GM12878 (cell line): ENCODE measurements at regions not wholly inside any gene's neighbourhood (a gene's known extent, or its start where the extent isn't known, plus 50 kb on each side); places are given as distances from the start of the nearest gene placed in this dataset.

Source experiments
- ATAC-seq: fragments of 200-7000 bp; cut with Tn5 transposase; 3 replicates; pipeline ENCODE4 v1.9.1; 2020; ENCODE audit warnings: mild to moderate bottlenecking, moderate library complexity
- BruUV-seq: library from RNA; stranded (reverse); fragments of 400-500 nt; replicated peaks from 2 replicates; lab custom pipeline; 2021; lab: Mats Ljungman, UMichigan
- CTCF ChIA-PET: fragments of 300-600 bp; sonication (Branson Sonifier 250); formaldehyde crosslinking; extraction: SDS; loops from one replicate; lab custom pipeline; 2021; ENCODE audit warnings: inconsistent platforms; lab: Yijun Ruan, JAX
- POLR2A ChIA-PET: fragments of 350-600 bp; formaldehyde crosslinking; extraction: SDS; loops from one replicate; lab custom pipeline; 2021; ENCODE audit warnings: inconsistent platforms; lab: Charles Lee
- RAD21 ChIA-PET: fragments of 300-600 bp; sonication (Branson Sonifier 250); formaldehyde crosslinking; loops from one replicate; lab custom pipeline; 2023; ENCODE audit warnings: antibody characterized with exemption; ENCODE audit not compliant: unreplicated experiment; lab: Charles Lee
- SMC1A ChIA-PET: fragments of 300-600 bp; sonication (Branson Sonifier 250); formaldehyde crosslinking; loops from one replicate; lab custom pipeline; 2023; ENCODE audit not compliant: unreplicated experiment, uncharacterized antibody; lab: Charles Lee
- DNase-seq: peaks from one replicate; pipeline ENCODE4 v3.0.0-alpha.2; 2011; ENCODE audit warnings: low read depth, low spot score
- FAIRE-seq: peaks from 3 replicates; lab custom pipeline; 2011; peaks lifted over from hg19 to GRCh38; lab: Jason Lieb, UNC
- H2AFZ ChIP-seq: 2 replicates; pipeline ENCODE4 v1.6.0; 2011; ENCODE audit warnings: low read depth, low read length, control low read depth; ENCODE audit not compliant: control insufficient read depth
- H3K27ac ChIP-seq: 2 replicates; pipeline ENCODE4 v1.5.1; 2011; ENCODE audit warnings: control low read depth; ENCODE audit not compliant: control insufficient read depth, insufficient read depth
- H3K27me3 ChIP-seq, 2 experiments: replicated peaks in 1 of 2; 2 replicates each; pipeline versions ENCODE4 v1.6.0 to v1.6.1; 2011; ENCODE audit warnings: low read length in 1 of 2; ENCODE audit not compliant: control insufficient read depth in 2 of 2, insufficient read depth in 2 of 2
- H3K36me3 ChIP-seq, 2 experiments: 2 replicates each; pipeline ENCODE4 v1.5.1; 2011; ENCODE audit warnings: low read length in 1 of 2; ENCODE audit not compliant: control insufficient read depth in 2 of 2, insufficient read depth in 2 of 2
- H3K4me1 ChIP-seq: 2 replicates; pipeline ENCODE4 v1.6.1; 2011; ENCODE audit warnings: mild to moderate bottlenecking, low read length, moderate library complexity, mixed read lengths; ENCODE audit not compliant: control insufficient read depth, insufficient read depth
- H3K4me2 ChIP-seq: 2 replicates; pipeline ENCODE4 v1.6.0; 2011; ENCODE audit warnings: control low read depth; ENCODE audit not compliant: control insufficient read depth, insufficient read depth
- H3K4me3 ChIP-seq: fragments of 200-600 bp; sonication (generic); 2 replicates; pipeline ENCODE4 v1.5.1; 2016
- H3K79me2 ChIP-seq: 2 replicates; pipeline ENCODE4 v1.6.0; 2011; ENCODE audit warnings: low read length; ENCODE audit not compliant: control insufficient read depth, insufficient read depth
- H3K9ac ChIP-seq: 2 replicates; pipeline ENCODE4 v1.8.0; 2011; ENCODE audit warnings: low read length, control low read depth, mixed read lengths; ENCODE audit not compliant: control insufficient read depth, insufficient read depth
- H3K9me3 ChIP-seq: replicated peaks from 3 replicates; pipeline ENCODE4 v1.5.1; 2011; ENCODE audit warnings: mild to moderate bottlenecking, low read length; ENCODE audit not compliant: control insufficient read depth, insufficient read depth
- H4K20me1 ChIP-seq: 2 replicates; pipeline ENCODE4 v1.6.0; 2011; ENCODE audit not compliant: control insufficient read depth, insufficient read depth
- ATF3 ChIP-seq: IDR thresholded peaks from 2 replicates; pipeline ENCODE4 v1.6.1; 2011; ENCODE audit warnings: low read depth, mild to moderate bottlenecking, low read length, moderate library complexity, borderline replicate concordance; ENCODE audit errors: extremely low read depth
- BRCA1 ChIP-seq: IDR thresholded peaks from 2 replicates; pipeline ENCODE4 v1.6.1; 2011; ENCODE audit warnings: low read depth, low read length, improper control_type of control experiment
- CEBPZ ChIP-seq: fragments of 150-350 bp; IDR thresholded peaks from 2 replicates; pipeline ENCODE4 v1.6.1; 2016; ENCODE audit warnings: low read depth, low read length
- CHD1 ChIP-seq: IDR thresholded peaks from 2 replicates; pipeline ENCODE4 v1.6.1; 2012; ENCODE audit warnings: low read depth, low read length, improper control_type of control experiment
- FOS ChIP-seq: IDR thresholded peaks from 3 replicates; pipeline ENCODE4 v1.6.1; 2011; ENCODE audit warnings: borderline replicate concordance; ENCODE audit not compliant: insufficient read length; ENCODE audit errors: extremely low read depth
- GATAD2B ChIP-seq: fragments of 450-650 bp; conservative IDR thresholded peaks from 2 replicates; pipeline ENCODE4 v1.6.1; 2017; ENCODE audit warnings: low read depth, mild to moderate bottlenecking, moderate library complexity
- MAX ChIP-seq: IDR thresholded peaks from 2 replicates; pipeline ENCODE4 v1.6.1; 2012; ENCODE audit warnings: low read depth, low read length, improper control_type of control experiment
- NKRF ChIP-seq: fragments of 450-650 bp; conservative IDR thresholded peaks from 2 replicates; pipeline ENCODE4 v1.6.1; 2017; ENCODE audit warnings: mild to moderate bottlenecking, moderate library complexity
- NRF1 ChIP-seq: conservative IDR thresholded peaks from 2 replicates; pipeline ENCODE4 v1.6.1; 2011; ENCODE audit warnings: mild to moderate bottlenecking, low read depth, low read length, improper control_type of control experiment
- PML ChIP-seq: IDR thresholded peaks from 2 replicates; pipeline ENCODE4 v1.6.1; 2012; ENCODE audit warnings: low read length, inconsistent platforms
- RELA ChIP-seq: fragments of 450-650 bp; IDR thresholded peaks from 2 replicates; pipeline ENCODE4 v1.8.0; 2014; ENCODE audit warnings: borderline replicate concordance; ENCODE audit not compliant: partially characterized antibody
- SMAD5 ChIP-seq: IDR thresholded peaks from 2 replicates; pipeline ENCODE4 v1.6.1; 2016; ENCODE audit warnings: antibody characterized with exemption, low read depth
- TCF7 ChIP-seq: IDR thresholded peaks from 2 replicates; pipeline ENCODE4 v1.6.1; 2014; ENCODE audit warnings: antibody characterized with exemption, borderline replicate concordance
- in situ Hi-C: fragments of 300-500 bp; cut with MboI; formaldehyde crosslinking; loops from 9 replicates; pipeline ENCODE4 v1.14.3; 2018; ENCODE audit warnings: mixed read lengths
- intact Hi-C: fragments of 100-400 bp; cut with micrococcal nuclease; formaldehyde crosslinking; loops from one replicate; pipeline ENCODE4 v1.14.2; 2022; ENCODE audit not compliant: unreplicated experiment

GRCh38 chr5:17439956-17440355, 58.1 kb upstream of the TAF11L2 start:
- no peaks in the 10 kb centered on the region for H3K79me2 ChIP-seq
- H3K4me2 ChIP-seq: no peak overlapping the region
- intact Hi-C loops: no loop called here
- H3K36me3 ChIP-seq: no peaks in the 10 kb centered on the region
- TF ChIP-seq MAX (no peak), BRCA1 (no peak), RELA (no peak), ATF3 (no peak), PML (no peak)
- in situ Hi-C loops: no loop called here
- H3K9me3 ChIP-seq: no peaks in the 10 kb centered on the region; the same call in 1 of the 3 replicates
- SMC1A ChIA-PET: no interaction called here
- H3K4me1 ChIP-seq: peaks cover 13% of the 10 kb centered on the region
- RAD21 ChIA-PET: no interaction called here
- CTCF ChIA-PET: no interaction called here
- no peak overlapping the region for H3K4me3 ChIP-seq
- FAIRE-seq (no peak), ATAC-seq (no peak), DNase-seq (no peak)
- POLR2A ChIA-PET: interaction anchor here (0.6 kb wide), 1 partner anchor 154 kb away, joined by 7 read pairs; no protein-coding TSS in a partner anchor
- H2AFZ ChIP-seq: no peak overlapping the region
- no peaks in the 10 kb centered on the region for H3K27me3 ChIP-seq
- no peak overlapping the region for H3K9ac ChIP-seq
- H3K27ac ChIP-seq: no peak overlapping the region
- BruUV-seq: no TSS peak
- no peaks in the 10 kb centered on the region for H4K20me1 ChIP-seq

- Histone ChIP-seq H3K27ac (no peak overlapping the region), H2AFZ (no peak overlapping the region), H3K9ac (no peak overlapping the region), H3K4me2 (no peak overlapping the region), H3K79me2 (no peaks in the 10 kb centered on the region), H3K4me3 (no peak overlapping the region), H3K4me1 (peaks cover 11% of the 10 kb centered on the region), H3K27me3 (no peaks in the 10 kb centered on the region), H4K20me1 (no peaks in the 10 kb centered on the region), H3K9me3 (no peaks in the 10 kb centered on the region; the same call in 1 of the 3 replicates), H3K36me3 (no peaks in the 10 kb centered on the region)
- FAIRE-seq: no peak
- ChIA-PET CTCF (no interaction called here), POLR2A (no interaction called here), RAD21 (no interaction called here), SMC1A (interaction anchor here (0.6 kb wide), 1 partner anchor 493 kb away, joined by 3 read pairs; no protein-coding TSS in a partner anchor)
- BruUV-seq: no TSS peak
- no peak for DNase-seq
- no peak for ATAC-seq
- intact Hi-C loops (no loop called here), in situ Hi-C loops (no loop called here)
- TF ChIP-seq NRF1 (no peak), NKRF (no peak), GATAD2B (no peak), SMAD5 (no peak), TCF7 (no peak), CHD1 (no peak), FOS (no peak), CEBPZ (no peak), MAX (no peak)
Observed at GRCh38 chr5:17440766-17441165, 57.3 kb upstream of the TAF11L2 start.
